Heart right ventricle (tissue), 16 donors: ENCODE measurements at regions not wholly inside any gene's neighbourhood (a gene's known extent, or its start where the extent isn't known, plus 50 kb on each side); places are given as distances from the start of the nearest gene placed in this dataset.
"Not testable (repeated sequence)": the region's sequence is repeated elsewhere in the genome, so short reads cannot be mapped to it uniquely, and the experiment has no call there.

Source experiments
- ATAC-seq, 8 donors: fragments of 200-7000 bp; cut with Tn5 transposase; one replicate each; pipeline ENCODE4 v1.9.1; 2020; ENCODE audit warnings: mild to moderate bottlenecking in 8 of 8, moderate library complexity in 8 of 8, moderate number of reproducible peaks in 1 of 8
- DNase-seq, 2 donors: peaks; one replicate each; pipeline ENCODE4 v3.0.0-alpha.2; 2020
- H3K27ac ChIP-seq, 10 donors: fragments of 200-600 bp; sonication (generic) in 2 of 10; one replicate each; pipeline versions ENCODE4 v1.5.0 to v1.8.0; 2020 to 2022; ENCODE audit warnings: mild to moderate bottlenecking in 3 of 10
- H3K27me3 ChIP-seq, 7 donors: fragments of 200-600 bp; one replicate each; pipeline ENCODE4 v1.8.0; 2021 to 2022; ENCODE audit warnings: mild to moderate bottlenecking in 2 of 7
- H3K36me3 ChIP-seq, 9 donors: fragments of 200-600 bp; sonication (generic) in 1 of 9; one replicate each; pipeline versions ENCODE4 v1.5.0 to v1.8.0; 2020 to 2022; ENCODE audit warnings: mild to moderate bottlenecking in 2 of 9
- H3K4me1 ChIP-seq, 9 donors: fragments of 200-600 bp; sonication (generic) in 1 of 9; one replicate each; pipeline versions ENCODE4 v1.5.0 to v1.8.0; 2020 to 2022; ENCODE audit warnings: mild to moderate bottlenecking in 4 of 9
- H3K4me3 ChIP-seq, 10 donors: fragments of 200-600 bp; sonication (generic) in 2 of 10; one replicate each; pipeline versions ENCODE4 v1.5.0 to v1.8.0; 2020 to 2022; ENCODE audit warnings: mild to moderate bottlenecking in 7 of 10, moderate library complexity in 2 of 10
- H3K9me3 ChIP-seq, 11 donors: fragments of 200-600 bp in 10 of 11; sonication (generic) in 2 of 11; one replicate each; pipeline versions ENCODE4 v1.5.0 to v1.8.0; 2013 to 2022; ENCODE audit warnings: mild to moderate bottlenecking in 2 of 11, control low read depth in 1 of 11, moderate library complexity in 1 of 11
- WGBS, 2 donors: extraction: QIAGEN DNeasy Blood & Tissue Kit; methylation state at CpG; one replicate each; pipeline ENCODE4 v1.1.7; 2013; ENCODE audit warnings: inconsistent platforms in 1 of 2; 5-methylcytosine and 5-hydroxymethylcytosine counted together
- intact Hi-C, 10 donors: fragments of 100-400 bp; cut with DNase I; formaldehyde crosslinking; loops; one replicate each; pipeline versions ENCODE4 v1.11.1 to v1.14.2; 2022
- TF ChIP-seq, protein P1 (sequence below), 9 donors: fragments of 200-600 bp; sonication (generic) in 2 of 9; IDR thresholded peaks; one replicate each; pipeline versions ENCODE4 v1.5.0 to v1.8.0; 2021 to 2022; ENCODE audit warnings: antibody characterized with exemption in 9 of 9, mild to moderate bottlenecking in 5 of 9, moderate library complexity in 1 of 9
- donor health status: Arrhythmogenic right ventricular cardiomyopathy.
- donor health status: ischemic (EF 13 %, LVEDD 7.1; RV severe dilation, severe dysfunction).
- donor health status: healthy with polysubstance abuse.
- donor health status: DM: no; HTN: yes; CAD: no.
- donor health status: DM: no; HTN: no; CAD: no.
- donor health status: ischemic (EF 25% LVEDD 6.9; RV normal size, moderate dysfunction).
- donor health status: ischemic (EF 25% LVEDD 5.7; RV mildly dilated, moderate dysfunction).
- donor health status: healthy.
- donor health status: DM: yes; HTN: yes; CAD: no.
- donor health status: Ischemic cardiomyopathy.
- donor health status: ischemic (EF 35%, LVEDD 5.7; RV mildly dilated, moderate dysfunction).
- donor health status: nonischemic (EF 11% LVEDD 7.7; RV severe dilation, severe dysfunction).
- donor health status: DM: yes; HTN: yes; CAD: no.
- donor health status: PGD.
- donor health status: ischemic (EF 29% LVEDD 5.4; RV normal size, mild dysfunction).
- donor health status: nonischemic (EF 23%, LVEDD 6.1; RV moderate dilation, normal function).

DNA sequence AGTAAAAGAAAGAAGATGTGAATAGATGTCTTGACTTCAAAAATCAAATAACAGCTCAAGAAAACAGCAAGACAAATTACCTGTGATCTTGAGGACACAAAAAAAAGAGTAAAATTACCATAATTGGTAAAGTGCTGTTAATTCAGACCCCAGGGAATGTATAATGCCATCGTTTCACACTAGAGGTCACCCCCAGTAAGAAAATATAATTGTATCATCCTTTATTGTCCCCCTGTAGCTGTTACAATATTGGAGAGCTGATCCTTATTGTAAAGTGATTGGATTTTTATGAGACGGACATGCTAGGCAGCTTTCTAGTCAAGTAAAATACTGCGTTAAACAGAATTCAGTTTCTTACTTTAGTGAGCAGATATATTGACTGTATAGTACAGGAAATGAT is 377.0 kb downstream of the TLE1 start:
- intact Hi-C loops, result loop anchor here in 1 of 10 donors (2.0 kb wide), 1 partner anchor 72 kb away; no protein-coding TSS in a partner anchor
- Histone ChIP-seq H3K4me1 (no peaks in the 10 kb centered on the region), H3K4me3 (no peak overlapping the region), H3K27ac (no peak overlapping the region), H3K9me3 (peaks cover 0 to 5% (median 0%) of the 10 kb centered on the region in 11 donors), H3K36me3 (no peaks in the 10 kb centered on the region), H3K27me3 (no peaks in the 10 kb centered on the region)
- no peak for ATAC-seq
- TF ChIP-seq, protein P1, sequence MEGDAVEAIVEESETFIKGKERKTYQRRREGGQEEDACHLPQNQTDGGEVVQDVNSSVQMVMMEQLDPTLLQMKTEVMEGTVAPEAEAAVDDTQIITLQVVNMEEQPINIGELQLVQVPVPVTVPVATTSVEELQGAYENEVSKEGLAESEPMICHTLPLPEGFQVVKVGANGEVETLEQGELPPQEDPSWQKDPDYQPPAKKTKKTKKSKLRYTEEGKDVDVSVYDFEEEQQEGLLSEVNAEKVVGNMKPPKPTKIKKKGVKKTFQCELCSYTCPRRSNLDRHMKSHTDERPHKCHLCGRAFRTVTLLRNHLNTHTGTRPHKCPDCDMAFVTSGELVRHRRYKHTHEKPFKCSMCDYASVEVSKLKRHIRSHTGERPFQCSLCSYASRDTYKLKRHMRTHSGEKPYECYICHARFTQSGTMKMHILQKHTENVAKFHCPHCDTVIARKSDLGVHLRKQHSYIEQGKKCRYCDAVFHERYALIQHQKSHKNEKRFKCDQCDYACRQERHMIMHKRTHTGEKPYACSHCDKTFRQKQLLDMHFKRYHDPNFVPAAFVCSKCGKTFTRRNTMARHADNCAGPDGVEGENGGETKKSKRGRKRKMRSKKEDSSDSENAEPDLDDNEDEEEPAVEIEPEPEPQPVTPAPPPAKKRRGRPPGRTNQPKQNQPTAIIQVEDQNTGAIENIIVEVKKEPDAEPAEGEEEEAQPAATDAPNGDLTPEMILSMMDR (IDR thresholded peaks at IDR 0.05), result peak in 3 of 9 donors; percentile 8 to 21 (median 11)
- DNase-seq, result no peak
- 72 to 82% methylated on average over 3 of the region's 3 CpGs for WGBS, 2 donors

DNA sequence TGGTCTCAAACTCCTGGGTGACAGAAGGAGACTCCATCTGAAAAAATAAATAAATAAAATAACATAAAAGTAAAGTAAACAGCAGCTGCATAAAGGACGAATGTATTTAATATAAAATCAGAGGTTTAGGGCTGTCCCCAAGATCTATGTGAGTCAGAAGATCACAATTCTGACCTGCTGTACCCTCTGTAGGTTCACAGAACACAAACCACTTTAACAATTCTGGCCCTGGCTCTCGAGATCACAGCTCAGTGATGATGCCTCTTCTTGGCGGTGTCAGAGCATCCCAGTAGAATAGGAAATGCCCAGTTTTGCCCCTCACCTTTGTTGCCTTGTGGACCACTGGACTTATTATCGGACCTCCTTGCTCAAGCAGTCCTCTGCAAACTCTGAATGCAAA is 380.9 kb downstream of the TLE1 start:
- Histone ChIP-seq H3K27ac (no peak overlapping the region), H3K27me3 (no peaks in the 10 kb centered on the region), H3K9me3 (no peaks in the 10 kb centered on the region), H3K4me1 (no peaks in the 10 kb centered on the region), H3K36me3 (no peaks in the 10 kb centered on the region), H3K4me3 (no peak overlapping the region)
- DNase-seq (no peak), ATAC-seq (no peak)
- intact Hi-C loops, result no loop called here
- 90 to 93% methylated on average over 4 of the region's 4 CpGs for WGBS, 2 donors
- TF ChIP-seq, protein P1 (IDR thresholded peaks at IDR 0.05), result no peak

DNA sequence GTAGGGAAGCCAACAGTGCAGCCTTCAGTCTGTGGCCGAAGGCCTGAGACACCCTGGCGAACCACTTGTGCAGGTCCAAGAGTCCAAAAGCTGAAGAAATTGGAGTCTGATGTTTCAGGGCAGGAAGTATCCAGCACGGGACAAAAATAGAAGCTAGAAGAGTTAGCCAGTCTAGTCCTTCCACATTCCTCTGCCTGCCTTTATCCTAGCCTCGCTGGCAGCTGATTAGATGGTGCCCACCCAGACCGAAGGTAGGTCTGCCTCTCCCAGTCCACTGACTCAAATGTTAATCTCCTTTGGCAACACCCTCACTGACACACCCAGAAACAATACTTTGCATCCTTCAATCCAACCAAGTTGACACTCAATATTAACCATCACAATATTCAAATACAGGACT is 381.6 kb downstream of the TLE1 start:
- 75 to 83% methylated on average over 5 of the region's 5 CpGs for WGBS, 2 donors
- H3K27ac ChIP-seq, H3K36me3 ChIP-seq, ATAC-seq, H3K4me3 ChIP-seq, intact Hi-C loops, H3K4me1 ChIP-seq, H3K9me3 ChIP-seq, DNase-seq, H3K27me3 ChIP-seq: not testable (repeated sequence)

DNA sequence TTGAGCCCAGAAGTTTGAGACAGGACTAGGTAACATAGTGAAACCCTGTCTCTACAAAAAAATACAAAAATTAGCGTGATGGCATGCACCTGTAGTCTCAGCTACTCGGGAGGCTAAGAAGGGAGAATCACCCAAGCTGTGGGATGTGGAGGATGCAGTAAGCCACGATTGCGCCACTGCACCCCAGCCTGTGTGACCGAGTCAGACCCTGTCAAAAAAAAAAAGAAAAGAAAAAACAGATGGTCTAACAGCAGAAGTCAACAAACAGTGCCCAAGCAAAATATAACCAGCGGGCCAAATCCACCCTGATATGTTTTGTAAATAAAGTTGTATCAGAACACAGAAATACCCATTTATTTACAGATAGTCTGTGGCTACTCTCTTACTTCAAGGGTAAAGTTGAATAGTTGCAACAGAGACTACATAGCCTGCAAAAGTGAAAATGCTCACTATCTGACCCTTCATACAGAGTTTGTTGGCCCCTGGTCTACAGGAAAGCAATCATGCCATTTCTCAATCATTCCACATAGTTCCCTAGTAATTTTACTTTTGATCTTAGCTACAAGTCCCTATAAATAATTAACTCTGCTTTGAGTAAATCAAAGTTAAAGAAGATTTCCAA is 383.7 kb downstream of the TLE1 start:
- no peaks in the 10 kb centered on the region for H3K27me3 ChIP-seq
- no peak for ATAC-seq

DNA sequence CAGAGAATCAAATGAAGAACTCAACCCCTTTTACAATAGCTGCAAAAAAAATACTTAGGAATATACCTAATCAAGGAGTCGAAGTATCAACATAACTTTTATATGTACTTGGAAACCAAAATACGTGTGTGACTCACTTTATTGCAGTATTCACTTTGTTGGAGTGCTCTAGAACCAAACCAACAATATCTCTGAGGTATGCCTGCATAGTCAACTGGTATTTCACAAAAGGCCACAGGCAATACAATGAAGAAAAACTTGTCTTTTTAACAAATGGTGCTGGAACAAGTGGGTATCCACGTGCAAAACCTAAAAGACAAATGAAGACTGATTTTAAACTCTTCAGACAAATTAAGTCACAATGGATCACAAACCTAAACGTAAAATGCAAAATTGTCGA is 385.7 kb downstream of the TLE1 start:
- Histone ChIP-seq H3K36me3 (no peaks in the 10 kb centered on the region), H3K4me3 (no peak overlapping the region), H3K27me3 (no peaks in the 10 kb centered on the region), H3K27ac (no peak overlapping the region), H3K9me3 (peaks cover 0 to 30% (median 11%) of the 10 kb centered on the region in 11 donors), H3K4me1 (no peaks in the 10 kb centered on the region)
- TF ChIP-seq, protein P1 (IDR thresholded peaks at IDR 0.05), result no peak
- intact Hi-C loops, result no loop called here
- DNase-seq (no peak), ATAC-seq (no peak)
- 69 to 78% methylated on average over 5 of the region's 5 CpGs for WGBS, 2 donors

More for the DNA sequence above, 383.7 kb downstream of the TLE1 start:
- H3K9me3 ChIP-seq, result peaks cover 0 to 13% (median 0%) of the 10 kb centered on the region in 11 donors
- no peak for DNase-seq
- TF ChIP-seq, protein P1 (IDR thresholded peaks at IDR 0.05), result no peak
- no peaks in the 10 kb centered on the region for H3K4me1 ChIP-seq
- no peak overlapping the region for H3K27ac ChIP-seq
- intact Hi-C loops, result no loop called here
- H3K4me3 ChIP-seq, result no peak overlapping the region
- WGBS, 2 donors, result 90 to 91% methylated on average over 6 of the region's 6 CpGs
- no peaks in the 10 kb centered on the region for H3K36me3 ChIP-seq
